OCI-LY3 (cell line): ENCODE measurements at regions not wholly inside any gene's neighbourhood (a gene's known extent, or its start where the extent isn't known, plus 50 kb on each side); places are given as distances from the start of the nearest gene placed in this dataset.

Experiments
- EZH2phosphoT487 ChIP-seq: fragments of 200-600 bp; shearing (Covaris generic); IDR thresholded peaks from 2 replicates; pipeline ENCODE4 v1.6.1; 2018; ENCODE audit warnings: antibody characterized with exemption, mixed run types, low read depth
- TF ChIP-seq, protein P1 (sequence below): fragments of 200-600, 300-600 bp; sonication (generic); IDR thresholded peaks from 2 replicates; pipeline ENCODE4 v1.5.1; 2014; ENCODE audit warnings: antibody characterized with exemption, low read length, low read depth

GRCh38 chr6:167682546-167683027 is 144.1 kb upstream of the AFDN start:
- no peak for TF ChIP-seq EZH2phosphoT487
- TF ChIP-seq, protein P1, sequence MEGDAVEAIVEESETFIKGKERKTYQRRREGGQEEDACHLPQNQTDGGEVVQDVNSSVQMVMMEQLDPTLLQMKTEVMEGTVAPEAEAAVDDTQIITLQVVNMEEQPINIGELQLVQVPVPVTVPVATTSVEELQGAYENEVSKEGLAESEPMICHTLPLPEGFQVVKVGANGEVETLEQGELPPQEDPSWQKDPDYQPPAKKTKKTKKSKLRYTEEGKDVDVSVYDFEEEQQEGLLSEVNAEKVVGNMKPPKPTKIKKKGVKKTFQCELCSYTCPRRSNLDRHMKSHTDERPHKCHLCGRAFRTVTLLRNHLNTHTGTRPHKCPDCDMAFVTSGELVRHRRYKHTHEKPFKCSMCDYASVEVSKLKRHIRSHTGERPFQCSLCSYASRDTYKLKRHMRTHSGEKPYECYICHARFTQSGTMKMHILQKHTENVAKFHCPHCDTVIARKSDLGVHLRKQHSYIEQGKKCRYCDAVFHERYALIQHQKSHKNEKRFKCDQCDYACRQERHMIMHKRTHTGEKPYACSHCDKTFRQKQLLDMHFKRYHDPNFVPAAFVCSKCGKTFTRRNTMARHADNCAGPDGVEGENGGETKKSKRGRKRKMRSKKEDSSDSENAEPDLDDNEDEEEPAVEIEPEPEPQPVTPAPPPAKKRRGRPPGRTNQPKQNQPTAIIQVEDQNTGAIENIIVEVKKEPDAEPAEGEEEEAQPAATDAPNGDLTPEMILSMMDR, result no peak
